Osteocyte (in vitro differentiated cells): ENCODE measurements at regions not wholly inside any gene's neighbourhood (a gene's known extent, or its start where the extent isn't known, plus 50 kb on each side); places are given as distances from the start of the nearest gene placed in this dataset.
"Not testable (repeated sequence)": the region's sequence is repeated elsewhere in the genome, so short reads cannot be mapped to it uniquely, and the experiment has no call there.

Experiments used
- DNase-seq: peaks from one replicate; pipeline ENCODE4 v3.0.0; 2021; ENCODE audit warnings: mixed read lengths; ENCODE audit not compliant: unreplicated experiment; ENCODE audit errors: extremely low spot score
- H3K27ac Mint-ChIP-seq: one replicate; pipeline ENCODE4 v1.8.0; 2021; ENCODE audit warnings: mild to moderate bottlenecking, mixed read lengths; ENCODE audit not compliant: unreplicated experiment
- H3K27me3 Mint-ChIP-seq: one replicate; pipeline ENCODE4 v1.8.0; 2021; ENCODE audit warnings: mixed read lengths; ENCODE audit not compliant: unreplicated experiment
- H3K36me3 Mint-ChIP-seq: one replicate; pipeline ENCODE4 v1.8.0; 2021; ENCODE audit warnings: mixed read lengths; ENCODE audit not compliant: unreplicated experiment
- H3K4me1 Mint-ChIP-seq: one replicate; pipeline ENCODE4 v1.8.0; 2021; ENCODE audit warnings: mixed read lengths; ENCODE audit not compliant: unreplicated experiment
- H3K4me3 Mint-ChIP-seq: one replicate; pipeline ENCODE4 v1.8.0; 2021; ENCODE audit warnings: mild to moderate bottlenecking, moderate library complexity, mixed read lengths; ENCODE audit not compliant: unreplicated experiment
- H3K9me3 Mint-ChIP-seq: one replicate; pipeline ENCODE4 v1.8.0; 2021; ENCODE audit warnings: mixed read lengths; ENCODE audit not compliant: unreplicated experiment
- CTCF ChIP-seq: fragments of 200-600 bp; sonication (generic); IDR thresholded peaks from 2 replicates; pipeline ENCODE4 v1.5.0; 2021; ENCODE audit warnings: antibody characterized with exemption, mild to moderate bottlenecking, moderate library complexity

GRCh38 chr9:87781331-87781730 is 55.4 kb downstream of the CTSL start:
- Mint-ChIP-seq H3K27ac (no peak overlapping the region), H3K9me3 (no peaks in the 10 kb centered on the region), H3K4me3 (no peak overlapping the region), H3K27me3 (peaks cover 18% of the 10 kb centered on the region), H3K4me1 (no peaks in the 10 kb centered on the region), H3K36me3 (no peaks in the 10 kb centered on the region)
- DNase-seq = no peak
- TF ChIP-seq CTCF = no peak

- Mint-ChIP-seq H3K27ac (no peak overlapping the region), H3K27me3 (peaks cover 28% of the 10 kb centered on the region), H3K36me3 (no peaks in the 10 kb centered on the region), H3K4me3 (no peak overlapping the region), H3K9me3 (no peaks in the 10 kb centered on the region), H3K4me1 (no peaks in the 10 kb centered on the region)
- no peak for DNase-seq
- TF ChIP-seq CTCF = no peak
Observed at GRCh38 chr9:87783180-87783579, 57.3 kb downstream of the CTSL start.

- H3K27me3 Mint-ChIP-seq = peaks cover 28% of the 10 kb centered on the region
Observed at GRCh38 chr9:87785315-87785970, 59.5 kb downstream of the CTSL start.

GRCh38 chr9:87786423-87786822 is 60.5 kb downstream of the CTSL start:
- TF ChIP-seq CTCF = no peak
- H3K9me3 Mint-ChIP-seq = no peaks in the 10 kb centered on the region
- H3K36me3 Mint-ChIP-seq = no peaks in the 10 kb centered on the region
- no peaks in the 10 kb centered on the region for H3K4me1 Mint-ChIP-seq
- peaks cover 28% of the 10 kb centered on the region for H3K27me3 Mint-ChIP-seq
- no peak overlapping the region for H3K27ac Mint-ChIP-seq
- H3K4me3 Mint-ChIP-seq = no peak overlapping the region
- DNase-seq = no peak

More at GRCh38 chr9:87785315-87785970, 59.5 kb downstream of the CTSL start:
- H3K36me3 Mint-ChIP-seq, H3K4me1 Mint-ChIP-seq, H3K4me3 Mint-ChIP-seq, H3K27ac Mint-ChIP-seq, H3K9me3 Mint-ChIP-seq, DNase-seq: not testable (repeated sequence)

GRCh38 chr9:87786876-87787275 is 61.0 kb downstream of the CTSL start:
- H3K27me3 Mint-ChIP-seq = peaks cover 28% of the 10 kb centered on the region
- no peak overlapping the region for H3K27ac Mint-ChIP-seq
- H3K4me3 Mint-ChIP-seq = no peak overlapping the region
- H3K36me3 Mint-ChIP-seq = no peaks in the 10 kb centered on the region
- DNase-seq = no peak
- no peak for TF ChIP-seq CTCF
- H3K4me1 Mint-ChIP-seq = no peaks in the 10 kb centered on the region
- no peaks in the 10 kb centered on the region for H3K9me3 Mint-ChIP-seq
